Thyroid gland (tissue), 4 donors: ENCODE measurements at regions not wholly inside any gene's neighbourhood (a gene's known extent, or its start where the extent isn't known, plus 50 kb on each side); places are given as distances from the start of the nearest gene placed in this dataset.

Experiments
- POLR2A ChIP-seq, 2 donors: fragments of 450-650 bp; IDR thresholded peaks; one replicate each; pipeline ENCODE4 v1.6.1; 2017; ENCODE audit warnings: antibody characterized with exemption in 2 of 2, mild to moderate bottlenecking in 2 of 2, moderate library complexity in 1 of 2
- TF ChIP-seq, protein P1 (sequence below), 6 experiments: fragments of 200-600 bp in 3 of 6; fragments of 450-650 bp in 3 of 6; sonication (generic) in 3 of 6; IDR thresholded peaks; one replicate each; pipeline ENCODE4 v1.5.1; 2016 to 2019; ENCODE audit warnings: antibody characterized with exemption in 6 of 6, mild to moderate bottlenecking in 2 of 6, inconsistent platforms in 1 of 6, moderate library complexity in 1 of 6

DNA sequence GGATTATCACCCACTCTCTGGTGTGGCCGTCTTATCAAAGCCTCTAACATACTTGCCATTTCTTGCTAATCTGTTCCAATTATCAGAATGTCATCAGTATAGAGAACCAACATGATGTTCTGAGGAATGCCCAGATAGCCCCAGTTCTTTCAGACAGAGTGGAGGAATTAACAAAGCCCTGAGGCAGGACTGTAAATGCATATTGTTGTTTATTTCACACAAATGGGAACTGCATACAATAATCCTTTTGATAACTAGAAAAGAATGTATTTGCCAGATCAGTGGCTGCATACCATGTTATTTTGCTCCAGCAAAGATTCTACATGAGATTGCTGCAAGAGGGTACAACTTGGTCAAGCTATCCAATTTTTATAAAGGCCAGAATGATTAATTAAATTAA, 112.8 kb upstream of the HEY2 start:
- TF ChIP-seq, protein P1, sequence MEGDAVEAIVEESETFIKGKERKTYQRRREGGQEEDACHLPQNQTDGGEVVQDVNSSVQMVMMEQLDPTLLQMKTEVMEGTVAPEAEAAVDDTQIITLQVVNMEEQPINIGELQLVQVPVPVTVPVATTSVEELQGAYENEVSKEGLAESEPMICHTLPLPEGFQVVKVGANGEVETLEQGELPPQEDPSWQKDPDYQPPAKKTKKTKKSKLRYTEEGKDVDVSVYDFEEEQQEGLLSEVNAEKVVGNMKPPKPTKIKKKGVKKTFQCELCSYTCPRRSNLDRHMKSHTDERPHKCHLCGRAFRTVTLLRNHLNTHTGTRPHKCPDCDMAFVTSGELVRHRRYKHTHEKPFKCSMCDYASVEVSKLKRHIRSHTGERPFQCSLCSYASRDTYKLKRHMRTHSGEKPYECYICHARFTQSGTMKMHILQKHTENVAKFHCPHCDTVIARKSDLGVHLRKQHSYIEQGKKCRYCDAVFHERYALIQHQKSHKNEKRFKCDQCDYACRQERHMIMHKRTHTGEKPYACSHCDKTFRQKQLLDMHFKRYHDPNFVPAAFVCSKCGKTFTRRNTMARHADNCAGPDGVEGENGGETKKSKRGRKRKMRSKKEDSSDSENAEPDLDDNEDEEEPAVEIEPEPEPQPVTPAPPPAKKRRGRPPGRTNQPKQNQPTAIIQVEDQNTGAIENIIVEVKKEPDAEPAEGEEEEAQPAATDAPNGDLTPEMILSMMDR (IDR thresholded peaks at IDR 0.05) = no peak
- no peak for TF ChIP-seq POLR2A (IDR thresholded peaks at IDR 0.05)
